Panc1 (cell line): ENCODE measurements at regions not wholly inside any gene's neighbourhood (a gene's known extent, or its start where the extent isn't known, plus 50 kb on each side); places are given as distances from the start of the nearest gene placed in this dataset.

Experiments used
- ATAC-seq: fragments of 200-7000 bp; cut with Tn5 transposase; 2 replicates; pipeline ENCODE4 v1.9.1; 2020; ENCODE audit warnings: mild to moderate bottlenecking, moderate library complexity
- BruUV-seq: library from RNA; stranded (reverse); fragments of 400-500 nt; replicated peaks from 2 replicates; lab custom pipeline; 2021; lab: Mats Ljungman, UMichigan
- CTCF ChIA-PET: fragments of 300-600 bp; sonication (Branson Sonifier 250); formaldehyde crosslinking; loops from one replicate; lab custom pipeline; 2022; ENCODE audit warnings: antibody characterized with exemption; lab: Charles Lee
- POLR2A ChIA-PET: fragments of 300-600 bp; sonication (Branson Sonifier 250); formaldehyde crosslinking; loops from one replicate; lab custom pipeline; 2022; ENCODE audit warnings: antibody characterized with exemption; lab: Charles Lee
- DNase-seq: peaks from one replicate; pipeline ENCODE4 v3.0.0-alpha.2; 2010; ENCODE audit warnings: low read depth, low spot score
- H3K27ac ChIP-seq: 2 replicates; pipeline ENCODE4 v1.5.1; 2011; ENCODE audit warnings: mild to moderate bottlenecking, low read length, inconsistent platforms
- H3K27me3 ChIP-seq: fragments of 200-500 bp; sonication (Bioruptor generic); 2 replicates; pipeline ENCODE4 v1.6.0; 2014; ENCODE audit warnings: low read length, inconsistent platforms; ENCODE audit not compliant: control insufficient read depth, insufficient read depth
- H3K36me3 ChIP-seq: fragments of 200-500 bp; sonication (Bioruptor generic); 2 replicates; pipeline ENCODE4 v1.5.1; 2014; ENCODE audit warnings: inconsistent platforms, mild to moderate bottlenecking, low read length, moderate library complexity; ENCODE audit not compliant: control insufficient read depth, insufficient read depth
- H3K4me1 ChIP-seq: 2 replicates; pipeline ENCODE4 v1.5.1; 2011; ENCODE audit warnings: inconsistent platforms, mild to moderate bottlenecking, low read length, moderate library complexity; ENCODE audit not compliant: control insufficient read depth, insufficient read depth
- H3K4me3 ChIP-seq, 2 experiments: 2 replicates each; pipeline ENCODE4 v1.5.1; 2011 to 2012; ENCODE audit warnings: low read depth in 2 of 2, low read length in 2 of 2, mild to moderate bottlenecking in 2 of 2, inconsistent platforms in 1 of 2, moderate library complexity in 1 of 2
- H3K9me3 ChIP-seq: fragments of 200-500 bp; sonication (Bioruptor generic); 2 replicates; pipeline ENCODE4 v1.5.1; 2014; ENCODE audit warnings: low read depth, mild to moderate bottlenecking, inconsistent platforms, low read length, moderate library complexity; ENCODE audit not compliant: control insufficient read depth, insufficient read depth
- CTCF ChIP-seq: fragments of 450-650 bp; IDR thresholded peaks from 2 replicates; pipeline ENCODE4 v1.5.1; 2017; ENCODE audit warnings: mild to moderate bottlenecking
- POLR2AphosphoS5 ChIP-seq: IDR thresholded peaks from 2 replicates; pipeline ENCODE4 v1.6.1; 2012; ENCODE audit warnings: mild to moderate bottlenecking, low read depth, low read length, moderate library complexity
- REST ChIP-seq, 2 experiments: IDR thresholded peaks; 2 replicates each; pipeline ENCODE4 v1.6.1; 2011 to 2012; ENCODE audit warnings: low read depth in 2 of 2, control low read depth in 1 of 2, low read length in 1 of 2, mild to moderate bottlenecking in 1 of 2, moderate library complexity in 1 of 2; ENCODE audit not compliant: insufficient read depth in 1 of 2
- SIN3A ChIP-seq: IDR thresholded peaks from 2 replicates; pipeline ENCODE4 v1.6.1; 2012; ENCODE audit warnings: low read depth, mild to moderate bottlenecking, low read length, moderate library complexity, borderline replicate concordance; ENCODE audit not compliant: insufficient read depth
- TCF7L2 ChIP-seq: IDR thresholded peaks from 2 replicates; pipeline ENCODE4 v1.6.1; 2011; ENCODE audit warnings: mild to moderate bottlenecking, low read depth, low read length, inconsistent platforms
- in situ Hi-C: cut with HindIII; loops from 2 replicates; pipeline ENCODE4 v1.10.0; 2016; ENCODE audit warnings: low sequenced_read_pairs, low pct_unique_long_range_greater_than_20kb
- intact Hi-C: fragments of 100-400 bp; cut with micrococcal nuclease; formaldehyde crosslinking; loops from one replicate; pipeline ENCODE4 v1.10.0; 2022; ENCODE audit not compliant: unreplicated experiment

GRCh38 chr6:105987516-105987915, 98.6 kb upstream of the PRDM1 start:
- no peaks in the 10 kb centered on the region; the same call in 1 of the 2 replicates for H3K27me3 ChIP-seq
- intact Hi-C loops: no loop called here
- H3K4me1 ChIP-seq: no peaks in the 10 kb centered on the region; the same call in 1 of the 2 replicates
- no peaks in the 10 kb centered on the region for H3K9me3 ChIP-seq
- POLR2A ChIA-PET: interaction anchor here (0.6 to 0.7 kb wide), 2 partner anchors 309 to 522 kb away, joined by 5 to 6 read pairs; no protein-coding TSS in a partner anchor
- CTCF ChIA-PET: interaction anchor here (0.6 to 0.7 kb wide), 2 partner anchors 12 to 236 kb away, joined by 3 read pairs; no protein-coding TSS in a partner anchor
- ATAC-seq (no peak), DNase-seq (no peak)
- in situ Hi-C loops: no loop called here
- no peak overlapping the region for H3K27ac ChIP-seq
- no TSS peak for BruUV-seq
- no peak for TF ChIP-seq SIN3A
- TF ChIP-seq CTCF: no peak
- H3K36me3 ChIP-seq: no peaks in the 10 kb centered on the region
- H3K4me3 ChIP-seq: no peak overlapping the region

- DNase-seq (no peak), ATAC-seq (no peak)
- Histone ChIP-seq H3K27ac (no peak overlapping the region; the same call in 1 of the 2 replicates), H3K4me1 (no peaks in the 10 kb centered on the region; the same call in 1 of the 2 replicates), H3K36me3 (no peaks in the 10 kb centered on the region), H3K4me3 (no peak overlapping the region), H3K27me3 (no peaks in the 10 kb centered on the region; the same call in 1 of the 2 replicates), H3K9me3 (no peaks in the 10 kb centered on the region)
- ChIA-PET CTCF (interaction anchor here (0.6 to 0.7 kb wide), 2 partner anchors 12 to 237 kb away, joined by 3 read pairs; no protein-coding TSS in a partner anchor), POLR2A (interaction anchor here (0.6 to 0.7 kb wide), 2 partner anchors 309 to 523 kb away, joined by 5 to 6 read pairs; no protein-coding TSS in a partner anchor)
- no TSS peak for BruUV-seq
- no peak for TF ChIP-seq SIN3A
- TF ChIP-seq CTCF: no peak
- TF ChIP-seq POLR2AphosphoS5: no peak
- no peak for TF ChIP-seq TCF7L2
- TF ChIP-seq REST (IDR thresholded peaks at IDR 0.05; ENCODE audit: insufficient read depth in 1 of 2, low read depth in 2 of 2, low read length in 1 of 2): no peak
- in situ Hi-C loops (no loop called here), intact Hi-C loops (no loop called here)
Measured at GRCh38 chr6:105986998-105987397, 99.1 kb upstream of the PRDM1 start.
